Peyer's patch (tissue), 4 donors: ENCODE measurements at regions not wholly inside any gene's neighbourhood (a gene's known extent, or its start where the extent isn't known, plus 50 kb on each side); places are given as distances from the start of the nearest gene placed in this dataset.
"Not testable (repeated sequence)": the region's sequence is repeated elsewhere in the genome, so short reads cannot be mapped to it uniquely, and the experiment has no call there.

Source experiments
- DNase-seq, 3 donors: peaks; one replicate each; pipeline ENCODE4 v3.0.0-alpha.2; 2017 to 2019
- H3K27ac ChIP-seq, 4 donors: fragments of 200-600 bp; sonication (generic); one replicate each; pipeline ENCODE4 v1.5.1; 2016 to 2019
- H3K27me3 ChIP-seq, 2 donors: fragments of 200-600 bp; sonication (generic); one replicate each; pipeline ENCODE4 v1.5.1; 2019
- H3K36me3 ChIP-seq, 3 donors: fragments of 200-600 bp; sonication (generic); one replicate each; pipeline ENCODE4 v1.5.1; 2016 to 2019
- H3K4me1 ChIP-seq, 4 donors: fragments of 200-600 bp; sonication (generic); one replicate each; pipeline ENCODE4 v1.5.1; 2016 to 2019
- H3K4me3 ChIP-seq, 4 donors: fragments of 200-600 bp; sonication (generic); 1 replicate in 3 of 4; 2 replicates in 1 of 4; pipeline ENCODE4 v1.5.1; 2016 to 2019; ENCODE audit warnings: mild to moderate bottlenecking in 1 of 4
- H3K9me3 ChIP-seq, 4 donors: fragments of 200-600 bp; sonication (generic); one replicate each; pipeline ENCODE4 v1.5.1; 2016 to 2019; ENCODE audit warnings: mild to moderate bottlenecking in 1 of 4
- POLR2A ChIP-seq, 2 donors: fragments of 450-650 bp; IDR thresholded peaks; one replicate each; pipeline ENCODE4 v1.5.1; 2017; ENCODE audit warnings: antibody characterized with exemption in 2 of 2, mild to moderate bottlenecking in 2 of 2, moderate library complexity in 2 of 2
- TF ChIP-seq, protein P1 (sequence below), 6 experiments: fragments of 450-650 bp in 4 of 6; fragments of 200-600 bp in 2 of 6; sonication (generic) in 1 of 6; IDR thresholded peaks; one replicate each; pipeline ENCODE4 v1.5.1; 2017 to 2019; ENCODE audit warnings: antibody characterized with exemption in 6 of 6, mild to moderate bottlenecking in 3 of 6, moderate library complexity in 1 of 6

DNA sequence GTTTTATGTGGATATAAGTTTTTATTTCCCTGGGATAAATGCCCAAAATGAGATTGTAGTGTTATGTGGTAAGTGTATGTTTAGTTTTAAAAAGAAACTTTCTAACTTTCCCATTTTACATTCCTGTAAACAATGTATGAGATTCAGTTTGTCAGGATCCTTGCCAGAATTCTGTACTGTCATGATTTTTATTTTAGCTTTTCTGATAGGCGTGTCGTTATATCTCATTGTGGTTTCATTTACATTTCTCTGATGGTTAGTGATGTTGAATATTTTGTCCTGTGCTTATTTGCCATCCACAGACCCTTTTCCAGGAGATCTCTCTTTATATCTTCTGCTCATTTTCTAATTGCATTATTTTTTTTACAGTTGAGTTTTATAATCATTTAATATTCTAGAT lies 245.6 kb upstream of the CDH2 start:
- H3K9me3 ChIP-seq: peaks cover 0 to 3% (median 0%) of the 10 kb centered on the region in 4 donors
- no peaks in the 10 kb centered on the region for H3K4me1 ChIP-seq
- H3K36me3 ChIP-seq: no peaks in the 10 kb centered on the region
- no peak for TF ChIP-seq POLR2A (IDR thresholded peaks at IDR 0.05)
- TF ChIP-seq, protein P1, sequence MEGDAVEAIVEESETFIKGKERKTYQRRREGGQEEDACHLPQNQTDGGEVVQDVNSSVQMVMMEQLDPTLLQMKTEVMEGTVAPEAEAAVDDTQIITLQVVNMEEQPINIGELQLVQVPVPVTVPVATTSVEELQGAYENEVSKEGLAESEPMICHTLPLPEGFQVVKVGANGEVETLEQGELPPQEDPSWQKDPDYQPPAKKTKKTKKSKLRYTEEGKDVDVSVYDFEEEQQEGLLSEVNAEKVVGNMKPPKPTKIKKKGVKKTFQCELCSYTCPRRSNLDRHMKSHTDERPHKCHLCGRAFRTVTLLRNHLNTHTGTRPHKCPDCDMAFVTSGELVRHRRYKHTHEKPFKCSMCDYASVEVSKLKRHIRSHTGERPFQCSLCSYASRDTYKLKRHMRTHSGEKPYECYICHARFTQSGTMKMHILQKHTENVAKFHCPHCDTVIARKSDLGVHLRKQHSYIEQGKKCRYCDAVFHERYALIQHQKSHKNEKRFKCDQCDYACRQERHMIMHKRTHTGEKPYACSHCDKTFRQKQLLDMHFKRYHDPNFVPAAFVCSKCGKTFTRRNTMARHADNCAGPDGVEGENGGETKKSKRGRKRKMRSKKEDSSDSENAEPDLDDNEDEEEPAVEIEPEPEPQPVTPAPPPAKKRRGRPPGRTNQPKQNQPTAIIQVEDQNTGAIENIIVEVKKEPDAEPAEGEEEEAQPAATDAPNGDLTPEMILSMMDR (IDR thresholded peaks at IDR 0.05): no peak
- no peak for DNase-seq
- H3K27ac ChIP-seq: no peak overlapping the region
- no peaks in the 10 kb centered on the region for H3K27me3 ChIP-seq
- no peak overlapping the region for H3K4me3 ChIP-seq

DNA sequence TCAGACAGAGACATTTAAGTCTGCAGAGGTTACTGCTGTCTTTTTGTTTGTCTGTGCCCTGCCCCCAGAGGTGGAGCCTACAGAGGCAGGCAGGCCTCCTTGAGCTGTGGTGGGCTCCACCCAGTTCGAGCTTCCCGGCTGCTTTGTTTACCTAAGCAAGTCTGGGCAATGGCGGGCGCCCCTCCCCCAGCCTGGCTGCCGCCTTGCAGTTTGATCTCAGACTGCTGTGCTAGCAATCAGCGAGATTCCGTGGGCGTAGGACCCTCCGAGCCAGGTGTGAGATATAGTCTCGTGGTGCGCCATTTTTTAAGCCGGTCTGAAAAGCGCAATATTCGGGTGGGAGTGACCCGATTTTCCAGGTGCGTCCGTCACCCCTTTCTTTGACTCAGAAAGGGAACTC lies 245.0 kb upstream of the CDH2 start:
- H3K36me3 ChIP-seq, H3K27me3 ChIP-seq, H3K27ac ChIP-seq, DNase-seq, H3K4me1 ChIP-seq, H3K9me3 ChIP-seq, H3K4me3 ChIP-seq: not testable (repeated sequence)

DNA sequence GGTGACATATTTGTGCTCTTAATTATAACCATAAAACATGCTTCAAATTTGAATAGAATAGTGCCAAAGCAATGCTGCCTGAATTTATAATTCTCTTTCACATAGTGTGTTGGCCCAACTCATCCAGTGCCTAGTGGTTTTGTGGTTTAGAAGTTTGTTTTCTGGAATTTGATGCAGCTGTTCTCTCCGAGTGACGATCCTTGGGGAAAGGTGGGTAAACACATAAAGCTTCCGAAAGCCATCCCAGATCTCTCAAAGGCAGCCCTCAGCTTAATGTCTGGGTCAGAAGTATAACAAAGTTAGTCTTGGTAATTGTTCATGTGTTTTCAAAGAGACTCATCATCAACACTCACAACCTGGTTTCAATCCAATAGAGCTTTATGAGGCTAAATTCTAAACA lies 235.6 kb upstream of the CDH2 start:
- H3K27me3 ChIP-seq: no peaks in the 10 kb centered on the region

DNA sequence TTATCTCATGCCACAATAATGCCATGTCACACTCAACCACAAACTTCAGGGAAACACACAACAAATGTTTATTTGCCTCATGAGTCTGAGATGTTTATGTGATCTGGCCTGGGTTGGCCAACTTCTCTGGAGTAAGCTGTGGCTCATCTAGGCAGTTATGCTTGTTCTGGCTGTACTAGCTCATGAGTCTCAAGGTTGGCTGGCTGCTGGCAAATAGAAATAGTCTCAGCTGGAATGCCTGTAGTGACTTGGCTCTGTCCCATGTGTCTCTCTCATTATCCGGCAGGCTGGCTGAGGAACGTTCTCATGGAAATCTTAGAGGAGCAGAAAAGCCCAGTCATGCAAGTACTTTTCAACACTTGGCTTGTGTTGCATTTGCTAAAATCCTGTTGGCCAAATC lies 234.9 kb upstream of the CDH2 start:
- Histone ChIP-seq H3K9me3 (peaks cover 0 to 5% (median 0%) of the 10 kb centered on the region in 4 donors), H3K4me1 (no peaks in the 10 kb centered on the region), H3K27me3 (no peaks in the 10 kb centered on the region), H3K27ac (no peak overlapping the region), H3K36me3 (no peaks in the 10 kb centered on the region), H3K4me3 (no peak overlapping the region)
- TF ChIP-seq, protein P1 (IDR thresholded peaks at IDR 0.05): no peak
- no peak for TF ChIP-seq POLR2A (IDR thresholded peaks at IDR 0.05)
- DNase-seq: no peak

More for the DNA sequence above, 235.6 kb upstream of the CDH2 start:
- TF ChIP-seq POLR2A (IDR thresholded peaks at IDR 0.05): no peak
- TF ChIP-seq, protein P1 (IDR thresholded peaks at IDR 0.05): no peak
- no peaks in the 10 kb centered on the region for H3K4me1 ChIP-seq
- no peak overlapping the region for H3K27ac ChIP-seq
- no peaks in the 10 kb centered on the region for H3K36me3 ChIP-seq
- no peak overlapping the region for H3K4me3 ChIP-seq
- peaks cover 0 to 5% (median 0%) of the 10 kb centered on the region in 4 donors for H3K9me3 ChIP-seq
- DNase-seq: no peak

DNA sequence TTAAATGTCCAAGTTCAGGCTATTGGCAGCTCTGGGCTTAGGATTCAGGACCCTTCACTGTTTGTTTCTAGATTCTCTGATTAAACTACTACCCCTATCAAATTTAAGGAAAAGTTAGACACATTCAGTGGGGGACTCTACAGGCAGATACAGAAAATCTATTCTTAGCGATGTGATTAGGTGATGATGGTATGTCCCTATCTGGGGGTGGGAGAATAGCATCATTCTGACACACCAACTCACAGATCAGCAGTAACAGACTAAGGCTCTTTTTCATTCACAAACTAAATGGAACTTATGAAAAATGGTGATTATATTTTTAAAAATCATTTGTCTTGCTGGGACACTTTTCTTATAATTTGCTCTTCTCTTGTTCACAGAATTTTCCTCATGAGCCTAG lies 232.9 kb upstream of the CDH2 start:
- H3K4me3 ChIP-seq: no peak overlapping the region
- H3K36me3 ChIP-seq: no peaks in the 10 kb centered on the region
- no peaks in the 10 kb centered on the region for H3K27me3 ChIP-seq
- TF ChIP-seq, protein P1 (IDR thresholded peaks at IDR 0.05): no peak
- TF ChIP-seq POLR2A (IDR thresholded peaks at IDR 0.05): no peak
- H3K4me1 ChIP-seq: no peaks in the 10 kb centered on the region
- H3K27ac ChIP-seq: no peak overlapping the region
- H3K9me3 ChIP-seq: no peaks in the 10 kb centered on the region
- no peak for DNase-seq

DNA sequence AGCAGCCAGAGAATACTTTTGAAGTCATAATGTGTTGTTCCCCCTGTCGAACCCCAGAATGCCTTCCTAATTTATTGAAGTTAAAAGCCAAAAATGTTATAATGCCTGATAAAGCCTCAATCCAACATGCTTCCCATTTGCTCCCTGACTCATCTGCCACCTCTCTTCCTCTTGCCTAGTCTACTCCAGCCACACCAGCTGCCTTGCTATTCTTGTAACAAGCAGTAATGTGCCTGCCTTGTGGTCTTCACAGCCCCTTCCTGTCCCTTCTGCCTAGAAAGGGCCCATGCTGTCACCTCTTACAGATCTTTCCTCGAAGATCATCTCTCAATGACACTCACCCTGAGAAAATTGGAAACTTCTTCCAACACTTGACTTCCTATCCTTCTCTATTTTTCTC lies 231.6 kb upstream of the CDH2 start:
- DNase-seq: no peak
- H3K27me3 ChIP-seq: no peaks in the 10 kb centered on the region
- no peaks in the 10 kb centered on the region for H3K36me3 ChIP-seq
- H3K9me3 ChIP-seq: no peaks in the 10 kb centered on the region
- no peak overlapping the region for H3K4me3 ChIP-seq
- no peak for TF ChIP-seq POLR2A (IDR thresholded peaks at IDR 0.05)
- TF ChIP-seq, protein P1 (IDR thresholded peaks at IDR 0.05): no peak
- no peak overlapping the region for H3K27ac ChIP-seq
- H3K4me1 ChIP-seq: no peaks in the 10 kb centered on the region
